ENCODE measurements at regions not wholly inside any gene's neighbourhood (a gene's known extent, or its start where the extent isn't known, plus 50 kb on each side); places are given as distances from the start of the nearest gene placed in this dataset.
"Not testable (repeated sequence)": the region's sequence is repeated elsewhere in the genome, so short reads cannot be mapped to it uniquely, and the experiment has no call there.

GRCh38 chr4:107415490-107415889 lies 304.5 kb downstream of the PAPSS1 start:
- TF ChIP-seq CTCF (conservative IDR thresholded peaks at IDR 0.05; ENCODE audit: low read length); EZH2phosphoT487 (IDR thresholded peaks at IDR 0.05; ENCODE audit: borderline replicate concordance): not testable (repeated sequence)

All from Loucy (cell line).